Kidney tubule cell (primary cell): ENCODE measurements at regions not wholly inside any gene's neighbourhood (a gene's known extent, or its start where the extent isn't known, plus 50 kb on each side); places are given as distances from the start of the nearest gene placed in this dataset.
"Not testable (repeated sequence)": the region's sequence is repeated elsewhere in the genome, so short reads cannot be mapped to it uniquely, and the experiment has no call there.

Source experiments
- DNase-seq: peaks from one replicate; pipeline ENCODE4 v3.0.0-alpha.2; 2018; ENCODE audit warnings: low spot score

DNA sequence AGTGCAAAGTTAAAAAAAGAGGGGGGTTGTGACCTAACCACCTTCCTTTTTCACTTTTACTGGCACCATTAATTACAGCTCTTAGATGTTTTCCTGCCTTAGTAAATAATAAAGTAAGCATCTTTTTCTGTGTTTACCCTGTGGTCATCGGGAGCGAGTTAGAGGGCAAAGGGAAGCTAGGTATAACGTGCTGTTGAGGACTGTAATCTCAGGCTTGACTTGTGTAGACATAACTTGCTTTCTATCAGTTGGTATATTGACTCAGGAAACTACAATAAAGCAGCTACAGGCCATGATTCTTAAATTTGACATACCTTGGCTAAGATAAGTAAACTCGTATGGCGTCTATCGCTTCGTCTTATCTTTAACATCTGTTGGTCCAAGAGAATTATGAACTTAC, 509.8 kb upstream of the CHD1 start:
- no peak for DNase-seq

DNA sequence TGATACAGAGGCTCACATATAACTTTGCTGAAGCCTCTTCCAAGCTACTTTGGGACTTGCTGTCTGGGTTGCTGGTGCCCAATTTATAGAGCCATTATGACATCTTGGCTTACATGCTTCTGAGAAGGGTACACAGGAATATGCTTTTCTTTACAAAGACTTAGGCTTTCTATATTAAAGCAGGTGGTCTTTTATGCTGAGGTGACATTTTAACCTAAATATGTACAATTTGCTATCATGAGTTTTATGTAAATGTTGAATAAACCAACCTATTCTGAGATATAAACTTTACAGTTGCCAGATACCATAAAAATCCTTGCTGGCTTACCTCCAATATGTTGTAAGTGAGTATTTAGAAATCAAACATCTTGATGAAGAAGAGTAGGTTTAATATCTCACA, 509.2 kb upstream of the CHD1 start:
- DNase-seq: no peak

DNA sequence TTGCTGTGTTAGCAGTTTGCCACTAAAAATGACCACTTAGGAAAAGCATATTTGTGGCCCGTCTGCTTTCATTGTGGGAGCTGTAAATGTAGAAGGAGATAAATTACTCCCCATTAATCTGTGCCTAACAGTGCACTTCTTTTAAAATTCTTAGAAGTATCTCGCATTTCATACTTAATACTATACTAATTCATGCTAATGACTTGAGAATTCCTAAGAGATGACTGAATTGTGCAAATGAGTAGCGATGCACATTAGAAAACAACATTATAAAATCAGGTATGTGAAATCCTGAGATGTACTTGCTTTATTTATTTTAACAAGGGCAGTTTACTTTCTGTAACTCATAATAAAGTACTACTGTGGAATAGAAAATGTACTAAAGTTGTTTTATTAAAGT, 494.6 kb upstream of the CHD1 start:
- DNase-seq: not testable (repeated sequence)

DNA sequence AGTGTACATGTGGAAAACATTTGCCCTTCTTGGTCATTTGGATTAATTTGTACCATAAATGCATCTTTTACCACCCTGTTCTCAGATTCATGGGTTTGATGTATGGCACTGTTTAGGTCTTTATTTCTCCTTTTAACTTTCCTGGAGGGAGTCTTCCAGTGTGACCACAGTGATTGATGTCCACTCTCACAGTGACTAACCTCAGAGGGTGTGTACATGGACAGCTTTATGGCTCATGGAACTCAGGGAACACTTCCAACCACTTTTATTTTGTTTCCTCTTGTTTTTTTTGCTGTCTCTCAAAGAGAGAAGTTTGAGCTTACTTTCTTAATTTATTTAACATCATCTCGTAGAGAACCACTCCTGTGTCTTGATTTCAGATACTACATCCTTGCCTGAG, 489.8 kb upstream of the CHD1 start:
- DNase-seq: not testable (repeated sequence)

DNA sequence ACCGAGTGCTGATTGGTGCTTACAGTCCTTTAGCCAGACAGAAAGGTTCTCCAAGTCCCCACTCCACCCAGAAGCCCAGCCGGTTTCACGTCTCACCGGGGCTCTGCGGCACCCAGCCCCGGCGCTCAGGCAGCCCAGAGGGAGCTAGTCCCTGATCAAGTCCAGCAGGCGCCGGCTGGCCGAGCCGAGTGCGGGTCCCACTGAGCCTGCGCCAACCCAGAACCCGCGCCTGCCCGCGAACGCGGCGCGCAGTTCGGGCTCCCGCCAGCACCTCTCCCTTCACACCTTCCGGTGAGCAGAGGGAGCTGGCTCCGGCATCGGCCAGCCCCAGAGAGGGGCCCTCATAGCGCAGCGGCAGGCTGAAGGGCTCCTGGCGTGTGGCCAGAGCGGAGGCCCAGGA, 481.6 kb upstream of the CHD1 start:
- not testable (repeated sequence) for DNase-seq

DNA sequence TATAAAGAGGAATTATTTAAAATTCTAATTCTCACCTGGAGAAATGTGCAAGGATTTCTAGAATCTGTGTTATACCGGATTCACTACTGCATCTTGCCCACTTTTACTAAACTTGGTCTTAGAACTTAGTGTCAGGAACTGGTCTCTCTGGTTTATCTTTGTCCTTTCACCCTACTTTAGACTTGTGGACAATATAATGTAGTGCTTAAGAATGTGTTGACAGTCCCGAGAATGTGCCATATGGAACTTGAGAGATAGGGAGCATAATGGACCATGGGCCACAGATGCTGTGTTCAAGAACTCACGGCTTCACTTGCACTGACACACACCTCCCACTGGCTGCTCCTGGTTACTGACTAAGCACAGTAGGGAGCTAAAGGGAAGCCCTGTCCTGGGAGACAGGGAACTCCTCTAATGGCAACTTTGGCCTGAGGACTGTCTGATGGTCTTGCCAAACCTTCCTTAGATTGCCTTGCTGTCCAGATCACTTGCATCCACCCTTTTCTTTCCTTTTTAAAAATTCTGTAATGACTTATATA, 476.0 kb upstream of the CHD1 start:
- not testable (repeated sequence) for DNase-seq

DNA sequence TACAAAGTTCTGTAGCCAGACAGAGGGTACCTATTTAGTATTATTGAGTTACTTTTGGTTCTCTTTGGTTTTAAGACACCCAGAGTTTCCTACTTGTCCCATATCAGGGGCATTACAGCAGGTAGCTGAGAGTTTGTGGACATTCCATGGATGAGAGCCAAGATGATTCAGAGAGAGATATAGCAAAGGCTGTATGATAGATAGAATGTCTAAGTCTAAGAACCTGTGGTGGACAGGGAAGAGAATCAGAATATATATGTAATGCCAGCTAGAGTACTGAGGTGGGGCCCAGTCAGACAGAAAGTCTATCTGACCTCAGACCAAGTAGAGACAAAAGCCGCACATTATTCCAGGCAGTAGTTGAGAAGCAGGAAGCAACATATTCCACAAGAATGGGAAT, 471.8 kb upstream of the CHD1 start:
- peak; percentile 21 for DNase-seq

DNA sequence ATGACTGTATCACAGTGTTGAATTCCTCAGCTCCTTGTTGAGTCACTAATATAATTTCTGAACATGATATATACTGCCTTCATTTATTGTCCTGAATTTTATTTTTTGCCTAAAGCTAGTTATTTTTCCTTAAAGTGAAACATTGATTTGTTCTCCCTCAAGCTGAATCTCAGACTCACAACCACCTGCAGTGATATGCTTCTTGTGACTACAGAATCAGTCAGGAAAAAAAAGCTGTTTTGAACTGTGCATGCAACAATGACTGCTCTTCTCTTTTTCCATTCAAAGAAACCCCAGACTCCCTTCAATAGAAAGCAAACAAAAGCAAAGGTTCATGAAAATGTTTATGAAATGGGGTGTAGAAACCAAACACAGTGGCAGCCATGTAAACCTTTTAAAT, 470.2 kb upstream of the CHD1 start:
- no peak for DNase-seq

DNA sequence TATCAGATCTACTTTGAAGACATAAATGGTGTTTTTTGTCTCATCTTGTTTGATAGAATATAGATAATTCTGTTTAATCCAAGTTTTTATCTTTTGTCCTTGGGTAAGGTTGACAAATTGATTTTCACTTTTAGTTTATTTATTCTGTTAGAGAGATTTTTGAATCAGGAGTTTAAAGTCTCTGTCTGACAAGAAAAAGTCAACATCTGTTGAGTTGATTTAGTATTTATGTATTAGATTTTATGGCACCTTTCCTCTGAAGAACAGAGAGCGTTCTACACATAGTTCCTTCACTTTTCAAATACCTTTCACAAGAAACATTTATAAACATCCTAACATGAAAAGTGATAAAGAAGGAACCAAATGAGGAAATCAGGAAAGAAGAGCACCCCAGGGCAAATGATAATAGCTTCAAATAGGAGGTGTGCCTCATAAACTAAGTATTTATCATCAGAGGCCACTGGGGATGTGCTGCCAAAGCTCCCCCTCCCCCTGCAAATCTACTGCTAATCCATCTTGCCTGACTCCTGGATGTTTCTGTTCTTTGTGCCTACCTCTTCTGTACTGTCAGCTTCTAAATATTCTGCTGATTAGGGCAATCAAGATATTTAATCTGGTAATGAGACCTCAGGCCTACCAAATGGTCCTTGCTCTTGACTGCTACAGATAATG, 457.7 kb upstream of the CHD1 start:
- DNase-seq: no peak

DNA sequence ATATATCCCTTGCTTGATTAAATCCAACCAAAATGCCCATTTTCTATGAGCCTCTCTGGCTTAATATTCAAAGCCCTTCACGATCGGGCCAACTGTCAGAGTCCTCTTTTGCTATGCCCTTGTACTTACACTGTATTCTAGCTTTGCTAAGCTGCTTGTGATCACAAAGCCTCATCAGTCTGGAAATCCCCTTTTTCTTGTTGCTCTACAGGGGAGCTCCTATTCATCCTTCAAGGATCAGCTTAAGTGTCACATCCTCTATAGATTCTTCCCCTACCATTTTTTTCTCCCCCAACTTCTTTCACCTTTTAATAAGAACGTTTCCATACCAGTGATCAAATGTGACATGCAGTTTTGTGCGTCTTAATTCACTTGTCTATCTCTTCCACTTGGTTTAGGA, 450.4 kb upstream of the CHD1 start:
- peak; percentile 17 for DNase-seq

DNA sequence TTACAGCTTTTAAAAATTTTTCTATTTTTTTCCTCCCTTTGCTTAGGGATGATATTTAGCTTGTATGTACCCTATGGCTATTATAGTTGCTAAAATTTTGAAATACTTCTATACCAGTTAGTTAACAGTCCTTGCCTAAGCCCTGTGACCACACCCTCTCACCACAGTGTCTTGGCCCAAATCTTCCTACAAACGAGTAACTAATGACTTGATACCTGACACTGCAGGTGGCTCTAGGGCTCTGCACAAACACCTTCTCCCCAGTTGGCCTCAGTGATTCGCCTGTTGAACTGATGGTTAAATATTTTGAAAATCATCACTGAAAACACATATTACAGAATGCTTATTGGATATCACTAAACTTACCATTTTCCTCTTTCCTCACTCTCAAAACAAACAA, 449.6 kb upstream of the CHD1 start:
- DNase-seq: no peak

DNA sequence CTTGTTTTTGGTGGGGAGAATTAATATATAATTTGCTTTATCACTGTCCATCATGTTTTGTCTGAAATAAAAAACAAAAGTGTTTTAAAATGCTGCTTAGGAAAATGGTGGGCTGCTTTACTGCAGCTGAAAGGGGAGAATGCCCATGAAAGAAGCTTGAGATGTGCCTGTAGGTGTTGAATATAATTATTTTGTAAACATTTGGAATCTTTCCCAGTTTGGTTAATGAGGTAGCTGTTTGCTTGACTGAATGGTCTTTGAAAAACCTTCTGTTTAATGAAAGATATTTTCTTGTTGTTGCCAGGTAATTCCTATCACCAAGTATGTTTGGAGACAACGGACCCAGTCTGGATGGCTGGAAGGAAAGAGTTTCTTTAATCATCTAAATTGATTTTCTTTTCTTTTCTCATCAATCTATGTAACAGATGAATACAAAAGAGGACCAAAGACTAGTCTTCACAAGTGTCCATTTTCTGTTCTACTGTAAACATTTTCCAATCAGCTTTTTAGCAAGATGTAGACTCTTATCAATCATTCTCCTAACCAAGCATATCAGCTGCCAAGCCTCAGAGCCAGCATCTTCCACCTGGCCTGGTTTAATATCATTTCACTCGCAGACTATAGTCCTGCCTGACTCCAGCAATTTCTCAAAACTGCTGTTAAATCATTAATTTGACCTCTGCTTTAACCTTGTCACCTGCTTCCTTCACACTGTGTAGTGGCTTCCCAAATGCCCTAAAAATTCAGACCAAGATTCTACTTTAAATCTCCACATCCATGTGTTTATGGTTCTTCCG, 441.2 kb upstream of the CHD1 start:
- no peak for DNase-seq

DNA sequence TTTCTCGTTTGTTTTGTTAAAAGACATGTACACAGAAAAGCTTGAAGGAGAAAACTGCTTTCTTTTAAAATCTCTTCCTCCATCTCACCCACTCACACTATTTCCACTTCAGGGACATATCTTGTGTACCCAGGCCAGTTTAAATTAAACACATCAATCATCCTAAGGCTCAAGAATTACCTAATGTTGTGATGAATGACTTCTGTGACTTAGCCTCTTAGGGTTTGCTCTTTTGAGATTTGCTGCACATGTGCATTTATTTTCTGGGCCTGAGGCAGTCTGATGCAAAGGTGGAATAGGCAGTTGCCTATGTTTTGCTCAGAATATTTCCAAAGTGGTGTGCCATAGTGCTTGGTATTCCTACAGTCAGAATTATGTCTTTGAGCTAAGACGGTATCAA, 439.9 kb upstream of the CHD1 start:
- DNase-seq: no peak

DNA sequence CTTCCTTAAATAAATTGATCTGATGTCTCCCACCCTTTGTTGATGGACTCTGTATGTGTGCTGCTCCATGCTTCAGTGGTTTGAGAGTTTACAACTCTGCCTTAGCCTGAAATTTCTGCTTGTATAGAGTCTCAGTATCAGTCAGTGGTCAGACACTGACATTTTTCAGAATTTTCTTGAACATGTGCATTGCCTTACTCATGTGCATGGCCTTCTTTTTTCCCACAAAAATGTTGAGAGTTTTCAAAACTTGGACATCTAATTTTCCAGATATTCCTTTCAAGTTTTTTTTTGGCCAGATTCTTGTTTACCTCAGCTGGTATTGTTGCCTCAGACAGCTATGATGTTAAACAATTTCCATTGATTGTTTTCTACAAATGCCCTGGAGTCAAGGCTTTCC, 427.1 kb upstream of the CHD1 start:
- DNase-seq: no peak

DNA sequence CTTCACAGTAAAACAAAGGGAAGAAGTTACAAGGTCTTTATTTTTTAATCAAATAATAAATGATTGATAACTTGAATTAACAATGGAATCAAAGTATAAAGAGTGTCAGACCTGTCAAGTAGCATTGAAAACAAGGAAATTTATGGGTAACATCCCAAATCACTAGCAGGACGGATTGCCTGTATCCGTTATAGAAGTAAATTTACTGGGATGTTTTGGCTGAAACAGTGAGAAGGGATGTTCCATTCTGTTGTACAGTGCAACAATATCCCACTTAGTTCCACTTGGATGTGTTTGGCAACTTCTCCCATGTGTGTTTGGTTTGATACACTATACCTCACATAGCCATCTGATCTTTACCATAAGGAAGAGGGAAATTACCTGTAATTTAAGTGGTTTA, 421.0 kb upstream of the CHD1 start:
- no peak for DNase-seq

DNA sequence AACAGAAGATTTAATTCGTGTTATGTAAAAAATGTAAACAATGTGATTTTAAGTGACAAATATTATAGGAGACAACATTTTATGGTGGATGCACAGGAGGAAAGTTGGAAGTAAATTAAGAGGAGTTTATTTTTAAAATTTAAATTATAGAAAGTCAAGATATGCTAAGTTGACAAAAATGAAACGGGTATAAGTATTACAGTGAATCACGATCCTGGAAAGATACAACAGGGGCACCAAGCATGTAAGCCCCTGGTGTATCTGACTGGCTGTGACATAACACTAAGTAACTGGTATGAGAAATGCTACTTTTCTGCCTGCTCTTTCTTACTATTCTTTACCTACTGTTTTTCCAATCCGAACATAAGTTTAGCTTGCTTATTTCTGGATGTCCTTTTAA, 419.8 kb upstream of the CHD1 start:
- no peak for DNase-seq

DNA sequence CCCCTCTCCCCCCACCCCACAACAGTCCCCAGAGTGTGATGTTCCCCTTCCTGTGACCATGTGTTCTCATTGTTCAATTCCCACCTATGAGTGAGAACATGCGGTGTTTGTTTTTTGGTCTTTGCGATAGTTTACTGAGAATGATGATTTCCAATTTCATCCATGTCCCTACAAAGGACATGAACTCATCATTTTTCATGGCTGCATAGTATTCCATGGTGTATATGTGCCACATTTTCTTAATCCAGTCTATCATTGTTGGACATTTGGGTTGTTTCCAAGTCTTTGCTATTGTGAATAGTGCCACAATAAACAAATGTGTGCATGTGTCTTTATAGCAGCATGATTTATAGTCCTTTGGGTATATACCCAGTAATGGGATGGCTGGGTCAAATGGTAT, 411.0 kb upstream of the CHD1 start:
- not testable (repeated sequence) for DNase-seq

DNA sequence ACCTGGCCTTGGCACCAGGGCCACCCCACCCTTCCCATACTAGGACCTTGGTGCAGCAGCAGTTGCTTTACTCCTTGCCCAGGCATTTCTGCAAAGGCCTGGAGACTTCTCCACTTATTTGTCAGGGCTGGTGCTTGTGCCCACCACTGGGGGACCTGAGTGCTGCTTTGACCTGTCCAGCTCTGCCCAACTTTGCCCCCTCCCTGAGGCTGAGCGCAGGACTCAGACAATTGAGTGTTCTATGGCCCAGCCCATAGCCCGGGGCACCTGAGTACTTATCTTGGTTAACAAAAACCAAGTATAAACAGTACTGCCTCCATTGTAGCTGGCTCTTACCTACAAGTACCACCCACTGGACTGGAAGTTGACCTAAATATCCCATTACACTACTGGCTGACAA, 406.1 kb upstream of the CHD1 start:
- no peak for DNase-seq

DNA sequence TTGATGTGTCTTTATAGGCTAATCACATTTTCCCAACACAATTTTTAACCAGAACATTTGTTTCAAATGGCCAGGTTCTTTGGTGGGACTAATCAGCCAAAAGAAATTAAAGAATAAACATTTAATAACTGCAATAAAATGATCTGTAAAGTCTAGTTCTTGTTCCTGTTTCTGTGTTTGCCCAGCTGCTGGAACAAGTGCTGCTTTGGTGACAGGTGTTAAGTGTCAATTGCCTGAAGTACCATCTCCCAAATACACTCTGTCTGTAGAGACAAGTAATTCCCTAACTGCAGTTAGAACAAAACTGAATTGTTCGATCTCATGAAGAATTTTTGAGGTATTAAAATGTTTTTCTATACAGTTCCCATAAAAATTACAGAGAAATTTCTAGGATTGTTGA, 402.3 kb upstream of the CHD1 start:
- no peak for DNase-seq

DNA sequence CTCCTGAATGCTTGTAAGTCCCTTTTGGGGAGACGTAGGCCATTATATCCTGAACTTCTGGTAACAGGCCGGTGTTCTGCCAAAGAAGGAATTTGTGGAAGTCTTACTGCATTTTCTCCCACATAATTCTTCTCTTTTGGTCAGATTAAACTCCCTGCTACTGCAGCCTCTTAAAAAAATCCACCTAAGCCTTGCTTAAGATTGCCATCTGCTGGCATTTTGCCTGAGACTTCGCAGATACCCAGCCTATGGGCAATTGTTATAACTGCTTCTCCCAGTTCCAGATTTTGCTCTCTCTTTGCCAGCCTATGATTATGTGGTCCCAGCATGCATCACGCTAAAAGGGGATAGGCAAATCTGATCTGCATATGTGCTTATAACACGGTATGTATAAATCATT, 391.6 kb upstream of the CHD1 start:
- DNase-seq: no peak

DNA sequence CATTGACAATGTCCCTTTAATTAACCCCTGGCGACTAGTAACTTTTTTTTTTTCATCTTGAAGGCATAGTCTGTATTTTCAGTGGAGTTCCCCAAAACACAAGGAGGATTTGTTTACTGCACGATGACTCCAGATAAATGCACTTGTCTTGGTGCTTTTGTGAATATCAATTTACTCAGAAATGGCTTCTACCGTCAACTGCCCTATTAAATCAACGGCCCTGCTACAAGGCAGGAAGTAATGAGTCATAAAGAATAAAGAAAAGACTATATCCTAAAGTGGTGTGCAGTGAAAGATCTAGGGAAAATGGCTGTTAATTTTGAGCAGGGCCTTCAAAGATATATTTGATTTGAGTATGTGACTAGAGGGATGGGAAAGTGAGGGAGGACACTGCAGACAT, 388.3 kb upstream of the CHD1 start:
- no peak for DNase-seq

DNA sequence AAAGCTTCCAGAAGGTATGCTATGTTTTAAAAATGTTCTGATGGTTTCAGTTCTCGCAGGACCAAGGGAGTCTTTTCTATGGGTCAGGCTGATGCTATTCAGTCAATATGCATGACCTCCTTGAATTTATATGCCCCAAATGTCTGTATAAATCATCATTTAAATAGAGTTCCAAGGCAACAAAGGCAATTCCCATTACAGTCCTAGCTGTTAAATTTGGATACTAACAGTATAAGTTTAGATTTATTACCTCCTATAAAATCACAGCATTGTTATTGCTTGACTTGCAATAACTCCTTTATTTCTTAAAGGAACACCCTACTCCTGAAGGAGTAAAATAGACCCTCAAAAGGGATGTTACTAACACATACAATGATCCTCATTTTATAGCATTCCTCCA, 387.7 kb upstream of the CHD1 start:
- no peak for DNase-seq

DNA sequence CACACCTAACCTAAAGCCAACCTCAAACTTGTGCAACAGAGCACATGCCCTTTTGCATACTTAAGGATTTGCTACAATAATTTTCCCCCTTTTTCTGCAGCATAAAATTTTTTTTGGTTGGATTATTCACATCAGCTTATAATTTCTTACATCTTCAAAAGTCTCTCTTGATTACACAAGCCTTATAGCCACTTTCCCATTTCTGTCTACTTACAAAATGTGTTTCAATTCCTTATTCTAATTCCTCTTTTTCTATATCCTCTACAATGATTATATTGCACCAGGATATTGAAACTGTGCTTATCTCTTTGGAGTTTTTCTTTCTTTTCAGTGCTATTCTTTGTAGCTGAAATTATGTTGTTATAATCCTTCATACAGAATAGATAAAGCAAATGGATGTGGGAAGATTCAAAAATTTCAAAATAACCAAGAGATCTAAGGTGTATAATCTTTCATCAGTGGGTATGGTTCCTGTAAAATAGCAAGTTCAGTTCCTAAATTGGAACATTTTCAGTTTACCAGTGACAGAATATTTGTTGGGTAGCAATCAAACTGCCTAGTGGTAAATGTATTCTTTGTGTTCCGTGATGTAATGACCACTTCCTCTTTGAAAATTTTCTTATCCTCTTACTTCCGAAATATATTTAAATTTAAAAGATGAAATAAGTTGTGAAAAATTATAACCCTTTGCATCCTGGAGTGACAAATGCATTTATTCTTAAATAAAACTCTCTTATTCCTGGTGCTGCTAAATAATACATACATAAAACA, 386.8 kb upstream of the CHD1 start:
- DNase-seq: no peak
